ENCODE measurements at regions not wholly inside any gene's neighbourhood (a gene's known extent, or its start where the extent isn't known, plus 50 kb on each side); places are given as distances from the start of the nearest gene placed in this dataset.

DNA sequence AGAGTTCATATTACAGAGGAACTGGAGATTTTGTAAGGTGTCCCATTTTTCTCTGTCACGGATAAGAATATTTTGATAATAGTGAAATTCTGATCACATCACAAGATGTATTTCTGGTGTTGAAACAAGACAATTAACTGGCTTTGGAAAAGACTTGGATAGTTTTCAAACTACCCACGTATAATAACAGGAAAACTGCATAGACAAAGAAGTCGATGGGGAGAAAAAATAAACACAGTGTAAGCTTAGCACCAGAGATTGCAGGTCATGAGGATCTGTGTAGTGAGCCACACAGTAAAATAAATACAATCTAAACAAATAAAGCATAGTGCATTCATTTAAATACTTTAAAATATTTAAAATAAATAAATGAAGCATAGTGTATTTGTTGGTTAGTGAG, 452.3 kb upstream of the ADAMTS5 start:
- no peak for TF ChIP-seq EZH2phosphoT487 (IDR thresholded peaks at IDR 0.05; ENCODE audit: insufficient read depth, low read depth)
- TF ChIP-seq EZH2 (IDR thresholded peaks at IDR 0.05; ENCODE audit: insufficient read depth, poor library complexity, severe bottlenecking), result no peak

Data from GM23248 (cell line).